ENCODE measurements at regions not wholly inside any gene's neighbourhood (a gene's known extent, or its start where the extent isn't known, plus 50 kb on each side); places are given as distances from the start of the nearest gene placed in this dataset.
"Not testable (repeated sequence)": the region's sequence is repeated elsewhere in the genome, so short reads cannot be mapped to it uniquely, and the experiment has no call there.

DNA sequence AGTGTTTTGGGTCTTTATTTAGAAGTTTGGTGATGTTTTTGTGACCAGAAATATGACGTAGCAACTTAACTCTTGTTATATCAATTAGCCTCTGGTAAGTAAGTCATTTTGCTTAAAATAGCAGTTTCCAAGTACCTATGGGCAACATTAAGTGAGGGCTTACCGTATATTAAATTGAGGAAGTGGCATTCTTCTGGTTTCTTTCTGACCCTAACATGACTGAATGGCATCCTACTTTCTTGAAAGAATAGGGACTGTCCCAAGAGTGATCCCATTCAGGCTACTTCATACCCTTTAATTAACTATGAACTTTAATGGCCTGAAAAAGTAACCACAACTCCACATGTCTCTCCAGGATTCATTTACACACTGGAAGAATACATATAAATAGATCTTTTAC lies 106.6 kb downstream of the MZT1 start:
- ATAC-seq = no peak
- Mint-ChIP-seq H3K4me1 (ENCODE audit: low read depth) (no peaks in the 10 kb centered on the region), H3K36me3 (ENCODE audit: insufficient read depth) (no peaks in the 10 kb centered on the region), H3K4me3 (no peak overlapping the region), H3K9me3 (no peaks in the 10 kb centered on the region), H3K27me3 (ENCODE audit: low read depth) (peaks cover 2% of the 10 kb centered on the region)
- no peak for DNase-seq

DNA sequence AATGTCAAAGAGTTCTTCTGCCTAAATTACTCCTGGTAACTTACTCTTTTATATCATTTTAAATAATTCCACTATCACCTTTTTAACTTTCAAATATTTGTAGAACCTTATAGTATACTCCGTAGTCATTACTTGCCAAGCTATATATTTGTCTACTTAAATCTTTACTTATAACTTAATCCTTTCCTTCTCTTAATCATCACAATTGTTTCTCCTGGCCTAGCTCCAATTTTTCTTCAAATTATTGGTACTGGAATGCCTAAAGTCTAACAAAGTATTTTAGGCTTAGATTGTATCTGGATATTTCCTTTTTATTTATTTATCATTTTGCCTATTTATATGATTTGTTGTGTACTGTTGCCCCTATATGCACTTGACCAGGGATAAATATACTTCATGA lies 109.5 kb downstream of the MZT1 start:
- Mint-ChIP-seq H3K27me3 (ENCODE audit: low read depth) (no peaks in the 10 kb centered on the region), H3K9me3 (no peaks in the 10 kb centered on the region), H3K4me1 (ENCODE audit: low read depth) (no peaks in the 10 kb centered on the region), H3K4me3 (no peak overlapping the region), H3K36me3 (ENCODE audit: insufficient read depth) (no peaks in the 10 kb centered on the region)
- DNase-seq (no peak), ATAC-seq (no peak)

DNA sequence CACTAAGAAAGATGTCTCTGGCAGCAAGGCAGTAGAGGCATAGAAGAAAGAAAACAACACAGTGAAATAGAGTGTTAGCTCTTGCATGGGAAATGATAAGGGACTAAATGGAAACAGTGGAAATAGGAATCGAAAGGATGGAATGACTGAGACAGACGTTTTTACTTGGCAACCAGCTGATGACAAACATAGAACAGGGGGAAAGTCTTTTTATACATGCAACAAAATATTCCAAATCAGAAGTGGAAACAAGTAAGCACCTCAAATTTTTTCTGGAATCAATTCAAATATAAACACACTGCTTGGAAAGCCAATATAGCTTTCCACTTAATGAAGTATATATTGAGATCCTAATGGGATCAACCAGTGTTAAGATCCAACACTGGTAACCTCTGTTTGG lies 110.2 kb downstream of the MZT1 start:
- Mint-ChIP-seq H3K4me1 (ENCODE audit: low read depth) (no peaks in the 10 kb centered on the region), H3K27me3 (ENCODE audit: low read depth) (no peaks in the 10 kb centered on the region)
- ATAC-seq = no peak

DNA sequence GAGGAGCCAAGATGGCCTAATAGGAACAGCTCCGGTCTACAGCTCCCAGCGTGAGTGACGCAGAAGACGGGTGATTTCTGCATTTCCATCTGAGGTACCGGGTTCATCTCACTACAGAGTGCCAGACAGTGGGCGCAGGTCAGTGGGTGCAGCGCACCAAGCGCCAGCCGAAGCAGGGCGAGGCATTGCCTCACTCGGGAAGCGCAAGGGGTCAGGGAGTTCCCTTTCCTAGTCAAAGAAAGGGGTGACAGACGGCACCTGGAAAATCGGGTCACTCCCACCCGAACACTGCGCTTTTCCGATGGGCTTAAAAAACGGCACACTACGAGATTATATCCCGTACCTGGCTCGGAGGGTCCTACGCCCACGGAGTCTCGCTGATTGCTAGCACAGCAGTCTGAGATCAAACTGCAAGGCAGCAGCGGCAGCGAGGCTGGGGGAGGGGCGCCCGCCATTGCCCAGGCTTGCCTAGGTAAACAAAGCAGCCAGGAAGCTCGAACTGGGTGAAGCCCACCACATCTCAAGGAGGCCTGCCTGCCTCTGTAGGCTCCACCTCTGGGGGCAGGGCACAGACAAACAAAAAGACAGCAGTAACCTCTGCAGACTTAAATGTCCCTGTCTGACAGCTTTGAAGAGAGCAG lies 117.1 kb downstream of the MZT1 start:
- ATAC-seq; DNase-seq; H3K9me3 Mint-ChIP-seq; H3K27me3 Mint-ChIP-seq (ENCODE audit: low read depth); H3K4me3 Mint-ChIP-seq; H3K36me3 Mint-ChIP-seq (ENCODE audit: insufficient read depth); H3K4me1 Mint-ChIP-seq (ENCODE audit: low read depth): not testable (repeated sequence)

More for the DNA sequence above, 110.2 kb downstream of the MZT1 start:
- H3K9me3 Mint-ChIP-seq = no peaks in the 10 kb centered on the region
- H3K4me3 Mint-ChIP-seq = no peak overlapping the region
- no peaks in the 10 kb centered on the region for H3K36me3 Mint-ChIP-seq (ENCODE audit: insufficient read depth)
- no peak for DNase-seq

DNA sequence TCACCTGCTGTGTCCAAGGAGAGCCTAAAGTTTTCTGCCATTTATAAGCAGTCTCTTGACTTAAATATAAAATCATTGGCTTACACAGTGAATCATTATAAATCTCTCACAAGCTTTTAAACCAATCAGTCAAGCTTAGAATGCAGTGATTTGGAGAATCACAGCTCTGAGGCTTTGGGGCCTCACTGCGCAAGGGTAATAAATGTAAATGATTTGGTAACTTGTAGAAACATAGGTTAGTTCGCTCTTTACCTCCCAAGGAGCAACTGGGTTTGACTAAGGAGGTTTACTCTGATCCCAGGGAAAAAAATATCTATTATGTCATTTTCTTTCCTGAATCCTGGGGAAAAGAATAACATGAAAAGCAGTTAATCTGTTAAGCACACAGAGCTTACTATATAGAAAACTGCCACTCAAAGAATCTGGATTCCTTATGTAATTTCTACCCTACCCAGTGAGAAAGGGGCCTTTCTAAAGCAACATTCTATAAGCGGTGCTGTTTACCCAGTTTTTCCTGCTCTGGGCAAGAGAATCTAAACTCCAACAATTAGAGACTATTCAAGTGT lies 128.2 kb downstream of the MZT1 start:
- Mint-ChIP-seq H3K4me3 (no peak overlapping the region), H3K27me3 (ENCODE audit: low read depth) (no peaks in the 10 kb centered on the region), H3K9me3 (peaks cover 6% of the 10 kb centered on the region), H3K36me3 (ENCODE audit: insufficient read depth) (no peaks in the 10 kb centered on the region), H3K4me1 (ENCODE audit: low read depth) (no peaks in the 10 kb centered on the region)
- ATAC-seq = no peak
- no peak for DNase-seq

DNA sequence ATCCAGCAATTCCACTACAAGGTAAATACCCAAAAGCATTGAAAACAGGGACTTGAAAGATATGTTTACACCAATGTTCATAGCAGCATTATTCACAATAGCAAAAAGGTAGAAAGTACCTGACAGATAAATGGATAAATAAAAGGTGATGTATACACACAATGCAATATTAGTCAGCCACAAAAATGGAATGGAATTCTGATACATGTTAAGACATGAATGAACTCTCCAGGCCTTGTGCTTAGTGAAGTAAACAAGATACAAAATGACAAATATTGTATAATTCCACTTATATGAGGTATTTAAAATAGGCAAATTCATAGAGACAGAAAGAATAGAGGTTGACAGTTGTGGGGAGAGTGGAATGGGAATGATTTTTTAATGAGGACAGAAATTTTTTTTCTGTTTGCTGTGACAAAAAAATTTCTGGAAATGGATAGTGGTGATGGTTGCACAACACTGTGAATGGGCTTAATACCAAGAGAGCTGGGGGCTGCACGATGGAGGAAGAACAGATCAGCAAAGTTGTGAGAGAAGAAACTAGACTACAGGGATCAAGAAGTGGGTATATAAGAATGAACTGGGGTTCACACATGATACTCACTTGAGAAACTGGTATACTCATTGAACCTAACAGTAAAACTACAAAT lies 137.2 kb downstream of the MZT1 start:
- DNase-seq (no peak), ATAC-seq (no peak)
- Mint-ChIP-seq H3K4me3 (no peak overlapping the region), H3K4me1 (ENCODE audit: low read depth) (no peaks in the 10 kb centered on the region), H3K27me3 (ENCODE audit: low read depth) (no peaks in the 10 kb centered on the region), H3K9me3 (no peaks in the 10 kb centered on the region), H3K36me3 (ENCODE audit: insufficient read depth) (no peaks in the 10 kb centered on the region)

DNA sequence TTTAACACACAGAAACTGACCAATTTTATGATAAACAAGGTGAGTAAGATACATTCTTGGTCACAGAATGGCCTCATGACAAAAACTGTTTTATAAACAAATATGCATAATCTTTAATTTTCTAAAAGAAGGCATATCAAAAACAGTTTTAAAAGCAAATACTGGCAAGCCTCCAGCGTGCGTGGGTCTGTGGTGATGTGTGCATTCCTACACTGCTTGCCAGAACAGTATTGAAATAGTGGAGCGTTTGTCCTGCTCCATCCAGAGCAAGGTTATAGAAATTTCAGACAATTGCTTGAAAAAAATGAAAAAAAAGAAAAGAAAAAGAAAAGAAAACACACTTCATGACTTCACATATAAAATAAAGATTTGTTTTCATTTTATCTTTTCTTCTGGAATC lies 140.9 kb downstream of the MZT1 start:
- Mint-ChIP-seq H3K4me1 (ENCODE audit: low read depth) (no peaks in the 10 kb centered on the region), H3K27me3 (ENCODE audit: low read depth) (peaks cover 2% of the 10 kb centered on the region), H3K9me3 (no peaks in the 10 kb centered on the region), H3K4me3 (no peak overlapping the region), H3K36me3 (ENCODE audit: insufficient read depth) (no peaks in the 10 kb centered on the region)
- ATAC-seq (no peak), DNase-seq (no peak)

DNA sequence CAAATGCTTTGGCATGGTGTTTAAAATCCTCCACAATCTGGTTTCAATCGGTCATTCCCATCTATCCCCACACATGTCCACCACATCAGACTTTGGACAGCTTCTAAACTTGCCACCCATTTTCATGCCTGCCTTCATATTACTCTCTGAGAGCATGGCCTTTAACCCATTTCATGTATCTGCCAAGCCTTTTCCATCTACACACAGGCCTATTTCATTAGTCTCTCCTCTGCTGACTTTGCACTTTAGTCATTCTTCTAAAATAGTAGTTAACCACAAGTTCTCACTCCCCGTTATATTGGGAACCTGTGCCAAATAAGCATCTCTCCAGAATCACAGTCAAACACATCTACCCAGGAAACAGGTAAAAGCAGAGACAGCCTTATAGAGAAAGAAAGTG lies 142.2 kb downstream of the MZT1 start:
- Mint-ChIP-seq H3K4me1 (ENCODE audit: low read depth) (no peaks in the 10 kb centered on the region), H3K27me3 (ENCODE audit: low read depth) (peaks cover 2% of the 10 kb centered on the region), H3K36me3 (ENCODE audit: insufficient read depth) (no peaks in the 10 kb centered on the region), H3K4me3 (no peak overlapping the region), H3K9me3 (no peaks in the 10 kb centered on the region)
- DNase-seq = no peak
- ATAC-seq = no peak

DNA sequence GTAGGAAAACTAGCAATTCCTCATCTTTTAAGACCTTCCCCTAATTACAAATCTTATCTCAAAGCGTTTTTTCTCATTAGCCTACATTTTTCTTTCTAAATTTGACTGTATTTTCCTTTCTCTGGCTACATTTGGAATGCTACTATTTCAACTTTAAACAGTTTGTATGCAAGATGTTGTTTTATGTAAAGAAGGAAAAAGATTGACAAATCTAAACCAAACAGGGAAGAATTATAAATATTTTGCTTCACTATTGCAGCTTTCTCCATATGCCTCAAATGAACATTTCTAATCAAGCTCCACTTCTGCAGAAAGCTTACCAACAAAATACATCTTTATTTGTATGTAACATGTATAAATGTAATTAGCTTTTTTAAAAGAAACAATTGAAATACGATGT lies 156.2 kb downstream of the MZT1 start:
- Mint-ChIP-seq H3K36me3 (ENCODE audit: insufficient read depth) (no peaks in the 10 kb centered on the region), H3K4me1 (ENCODE audit: low read depth) (no peaks in the 10 kb centered on the region), H3K27me3 (ENCODE audit: low read depth) (peaks cover 5% of the 10 kb centered on the region), H3K9me3 (peaks cover 9% of the 10 kb centered on the region), H3K4me3 (no peak overlapping the region)
- no peak for DNase-seq
- no peak for ATAC-seq

DNA sequence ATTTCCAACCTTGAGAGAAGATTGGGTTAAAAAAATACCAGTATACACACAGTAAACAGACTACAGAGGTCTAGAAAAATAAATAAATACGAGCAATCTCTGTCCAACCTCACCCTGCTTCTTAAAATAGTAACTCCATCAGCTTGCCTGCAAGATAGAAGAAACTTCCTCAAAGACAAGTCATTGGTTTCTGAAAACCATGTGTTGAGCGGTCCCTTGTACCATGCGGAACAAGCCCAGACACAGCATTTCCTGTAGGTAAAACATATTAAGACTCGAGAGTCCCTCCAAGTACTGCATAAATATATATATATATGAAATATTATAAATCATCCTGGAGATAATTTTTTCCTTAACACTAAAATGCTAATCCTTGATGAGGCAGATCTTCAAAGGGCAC lies 157.4 kb downstream of the MZT1 start:
- H3K36me3 Mint-ChIP-seq (ENCODE audit: insufficient read depth) = no peaks in the 10 kb centered on the region
- peaks cover 5% of the 10 kb centered on the region for H3K27me3 Mint-ChIP-seq (ENCODE audit: low read depth)
- DNase-seq (no peak), ATAC-seq (no peak)
- no peaks in the 10 kb centered on the region for H3K9me3 Mint-ChIP-seq
- H3K4me3 Mint-ChIP-seq = no peak overlapping the region
- H3K4me1 Mint-ChIP-seq (ENCODE audit: low read depth) = no peaks in the 10 kb centered on the region

DNA sequence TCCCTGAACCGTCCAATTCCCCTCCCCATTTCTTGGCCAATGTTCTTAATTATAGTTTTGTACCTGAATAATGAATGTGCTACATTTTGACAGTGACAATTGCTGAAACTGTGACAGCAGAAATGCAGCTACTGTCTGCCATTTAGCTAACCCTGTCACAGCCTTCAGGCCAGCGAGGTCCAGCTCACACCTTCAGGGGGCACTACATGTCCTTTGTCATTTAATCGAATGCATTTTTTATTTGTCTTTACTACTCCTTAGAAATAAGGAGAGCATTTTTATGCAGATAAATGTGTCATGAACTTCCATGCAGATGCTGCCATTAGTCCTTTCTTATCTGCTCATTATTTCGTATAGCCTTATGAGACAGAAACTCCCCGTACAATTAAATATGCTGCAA lies 159.9 kb downstream of the MZT1 start:
- no peaks in the 10 kb centered on the region for H3K36me3 Mint-ChIP-seq (ENCODE audit: insufficient read depth)
- DNase-seq = no peak
- H3K27me3 Mint-ChIP-seq (ENCODE audit: low read depth) = peaks cover 5% of the 10 kb centered on the region
- no peaks in the 10 kb centered on the region for H3K9me3 Mint-ChIP-seq
- no peaks in the 10 kb centered on the region for H3K4me1 Mint-ChIP-seq (ENCODE audit: low read depth)
- no peak overlapping the region for H3K4me3 Mint-ChIP-seq
- no peak for ATAC-seq

DNA sequence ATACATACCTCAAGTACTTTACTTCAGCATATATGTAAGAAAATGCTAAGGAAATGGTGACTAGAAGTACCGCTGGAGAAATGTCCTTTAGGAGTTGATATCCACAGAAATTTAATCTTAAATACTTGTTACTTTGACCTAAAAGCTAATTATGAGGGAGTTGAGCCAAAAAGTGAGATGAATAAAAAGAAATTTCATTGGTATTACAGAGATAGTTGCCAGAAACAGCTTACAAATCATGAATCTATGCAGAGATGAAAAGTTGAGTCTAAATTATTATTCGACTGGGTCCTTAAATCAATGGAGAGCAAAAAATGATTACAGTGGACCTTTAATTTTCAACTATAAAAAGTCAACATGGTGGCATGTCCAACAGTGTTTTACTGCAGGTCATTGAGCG lies 160.9 kb downstream of the MZT1 start:
- Mint-ChIP-seq H3K9me3 (no peaks in the 10 kb centered on the region), H3K4me3 (no peak overlapping the region), H3K4me1 (ENCODE audit: low read depth) (no peaks in the 10 kb centered on the region), H3K36me3 (ENCODE audit: insufficient read depth) (no peaks in the 10 kb centered on the region), H3K27me3 (ENCODE audit: low read depth) (peaks cover 5% of the 10 kb centered on the region)
- ATAC-seq (no peak), DNase-seq (no peak)

DNA sequence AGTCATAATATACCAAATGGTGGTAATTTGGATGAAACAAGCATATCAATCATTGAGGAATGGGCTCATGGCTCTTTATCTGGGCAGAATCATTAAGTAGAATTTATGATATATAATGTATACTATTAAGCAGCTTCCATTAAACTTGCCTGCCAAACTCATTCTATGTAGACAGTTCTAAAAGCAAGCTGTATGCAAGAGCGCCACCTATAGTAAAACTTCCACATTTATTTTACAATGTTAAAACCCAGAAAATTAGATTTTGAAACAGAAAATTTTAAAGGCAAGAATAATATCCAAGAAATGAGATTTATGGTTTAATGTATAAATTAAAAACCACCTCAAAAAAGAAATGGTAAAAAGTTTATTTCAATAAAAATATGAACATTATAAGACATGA lies 161.5 kb downstream of the MZT1 start:
- ATAC-seq (no peak), DNase-seq (no peak)
- Mint-ChIP-seq H3K4me1 (ENCODE audit: low read depth) (no peaks in the 10 kb centered on the region), H3K4me3 (no peak overlapping the region), H3K36me3 (ENCODE audit: insufficient read depth) (no peaks in the 10 kb centered on the region), H3K27me3 (ENCODE audit: low read depth) (peaks cover 5% of the 10 kb centered on the region), H3K9me3 (no peaks in the 10 kb centered on the region)

DNA sequence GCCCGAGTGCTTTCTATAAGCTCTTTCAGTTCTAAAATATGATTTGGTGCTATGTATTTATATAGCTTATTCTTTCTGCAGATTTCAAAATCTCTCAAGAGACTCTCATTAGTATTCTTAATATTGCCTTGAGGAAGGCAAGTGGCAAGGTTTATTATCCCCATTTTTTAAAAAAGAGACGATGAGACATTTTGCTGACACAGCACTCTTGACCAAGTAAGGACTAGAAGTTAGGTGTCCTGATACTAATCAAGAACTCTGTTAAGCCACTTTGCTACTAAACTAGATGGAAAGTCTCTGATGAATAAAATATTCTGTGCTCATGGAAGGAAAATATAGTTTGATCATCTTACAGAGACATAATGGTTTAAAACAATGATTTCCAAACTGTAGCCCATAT lies 164.7 kb downstream of the MZT1 start:
- H3K4me1 Mint-ChIP-seq (ENCODE audit: low read depth) = no peaks in the 10 kb centered on the region
- no peaks in the 10 kb centered on the region for H3K36me3 Mint-ChIP-seq (ENCODE audit: insufficient read depth)
- ATAC-seq (no peak), DNase-seq (no peak)
- H3K27me3 Mint-ChIP-seq (ENCODE audit: low read depth) = no peaks in the 10 kb centered on the region
- H3K9me3 Mint-ChIP-seq = no peaks in the 10 kb centered on the region
- no peak overlapping the region for H3K4me3 Mint-ChIP-seq

DNA sequence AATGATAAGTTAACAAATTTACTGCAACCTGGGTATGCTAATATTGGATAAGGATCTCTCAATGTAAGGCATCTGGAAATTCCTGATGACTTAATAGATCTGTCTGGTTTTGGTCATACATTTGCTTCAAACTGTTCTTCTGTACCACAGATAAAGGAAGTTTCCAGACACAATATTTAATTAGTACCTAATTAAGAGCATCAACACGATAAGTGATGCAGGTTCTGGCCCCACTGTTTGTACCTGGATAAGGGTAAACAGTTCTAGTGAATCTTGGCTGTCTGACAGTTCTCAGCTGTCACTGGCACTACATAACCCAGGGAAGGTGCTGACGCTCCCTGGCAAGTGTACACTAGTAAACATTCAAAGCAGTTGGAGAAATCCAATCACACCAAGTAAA lies 165.6 kb downstream of the MZT1 start:
- H3K36me3 Mint-ChIP-seq (ENCODE audit: insufficient read depth) = no peaks in the 10 kb centered on the region
- no peaks in the 10 kb centered on the region for H3K9me3 Mint-ChIP-seq
- H3K4me1 Mint-ChIP-seq (ENCODE audit: low read depth) = no peaks in the 10 kb centered on the region
- no peak overlapping the region for H3K4me3 Mint-ChIP-seq
- DNase-seq = no peak
- H3K27me3 Mint-ChIP-seq (ENCODE audit: low read depth) = no peaks in the 10 kb centered on the region
- ATAC-seq = no peak

All from activated T-cell treated with anti-CD3 and anti-CD28 coated beads, Interleukin-2, amount 50 U/mL, for 4 hours (primary cell).